HG03460 (cell line): ENCODE measurements at regions not wholly inside any gene's neighbourhood (a gene's known extent, or its start where the extent isn't known, plus 50 kb on each side); places are given as distances from the start of the nearest gene placed in this dataset.
"Not testable (repeated sequence)": the region's sequence is repeated elsewhere in the genome, so short reads cannot be mapped to it uniquely, and the experiment has no call there.

Source experiments
- ATAC-seq: cut with Tn5 transposase; IDR thresholded peaks from one replicate; pipeline ENCODE4 v1.9.1; 2021; ENCODE audit not compliant: unreplicated experiment

DNA sequence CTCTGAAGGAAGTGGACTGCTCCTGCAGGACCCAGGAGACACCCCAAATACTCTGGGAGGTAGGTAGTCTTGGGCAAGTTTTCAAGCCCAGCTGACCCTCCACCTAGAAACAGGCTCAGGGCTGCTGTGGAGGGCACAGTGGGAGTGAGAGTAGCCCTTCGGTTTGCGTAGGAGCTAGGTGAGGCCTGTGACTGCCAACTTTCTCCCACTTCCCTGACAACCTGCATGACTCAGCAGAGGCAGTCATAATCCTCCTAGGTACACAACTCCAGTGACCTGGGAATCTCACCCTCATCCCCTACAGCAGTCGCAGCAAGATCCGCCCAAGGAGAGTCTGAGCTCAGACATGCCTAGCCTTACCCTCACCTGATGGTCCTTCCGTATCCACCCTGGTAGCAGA, 439.1 kb downstream of the CNTNAP4 start:
- ATAC-seq = not testable (repeated sequence)

DNA sequence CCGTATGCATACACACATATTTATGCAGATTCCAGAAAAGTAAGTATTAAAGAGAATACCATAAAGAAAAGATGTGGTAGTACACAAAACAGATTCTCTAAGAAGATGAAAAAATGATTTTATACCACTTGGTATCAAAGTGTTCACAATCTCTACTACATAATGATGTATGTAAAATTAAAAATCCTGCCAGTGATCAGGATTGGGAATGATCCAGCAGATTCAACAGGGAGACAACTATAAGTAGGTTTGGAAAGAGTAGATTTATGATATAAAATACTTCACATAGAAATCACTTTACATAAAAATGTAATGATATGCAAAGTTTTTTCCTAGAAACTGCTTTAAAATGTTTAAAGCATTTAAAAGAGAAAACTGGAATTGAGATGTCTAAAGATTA, 447.0 kb downstream of the CNTNAP4 start:
- no peak for ATAC-seq

DNA sequence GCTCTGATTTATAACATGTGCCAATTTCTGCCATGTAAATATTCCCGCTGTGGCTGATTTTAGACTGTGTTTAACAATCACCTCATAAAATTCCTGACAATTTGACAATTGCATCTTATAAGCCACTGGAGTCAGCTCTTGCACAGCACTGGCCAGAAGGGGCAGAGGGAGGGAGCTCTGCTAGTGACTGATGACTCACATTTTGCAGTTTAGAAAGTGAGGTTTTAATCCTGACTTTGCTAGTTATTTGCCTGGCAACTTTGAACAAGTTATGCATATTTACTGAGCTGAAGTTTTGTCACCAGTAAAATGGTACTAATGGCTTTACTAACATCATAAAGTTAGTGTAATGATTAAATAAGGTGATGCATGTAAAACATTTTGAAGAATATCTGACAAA, 452.3 kb downstream of the CNTNAP4 start:
- ATAC-seq = no peak

DNA sequence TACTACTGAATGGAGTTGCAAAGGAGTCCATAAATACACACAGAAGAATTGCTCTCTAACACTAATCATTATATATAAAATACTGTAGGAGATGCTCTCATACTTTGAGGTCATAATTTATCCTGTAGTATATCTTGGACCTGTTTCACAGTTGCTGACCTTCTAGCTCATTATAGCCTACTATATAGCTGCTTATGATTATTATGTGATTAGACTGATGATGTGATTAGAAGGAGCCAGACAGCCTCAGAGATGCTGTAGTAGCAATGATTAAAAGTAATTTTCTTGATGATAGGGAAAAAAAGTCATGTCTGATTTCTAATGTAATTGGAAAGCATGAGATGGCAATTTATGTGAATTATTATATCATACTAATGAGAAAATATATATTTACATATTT, 455.7 kb downstream of the CNTNAP4 start:
- no peak for ATAC-seq

DNA sequence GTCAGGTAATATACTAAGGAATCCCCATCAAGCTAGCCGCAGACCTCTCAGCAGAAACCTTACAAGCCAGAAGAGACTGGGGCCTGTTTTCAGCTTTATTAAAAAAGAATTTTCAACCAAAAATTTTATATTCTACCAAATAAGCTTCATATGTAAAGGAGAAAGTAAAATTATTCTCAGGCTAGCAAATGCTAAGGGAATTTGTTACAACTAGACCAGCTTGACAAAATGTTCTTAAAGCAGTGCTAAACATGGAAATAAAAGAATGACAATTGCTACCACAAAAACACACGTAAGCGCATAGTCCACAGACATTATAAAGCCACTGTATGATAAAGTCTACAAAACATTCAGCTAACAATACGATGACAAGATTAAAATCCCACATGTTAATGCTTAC, 449.4 kb upstream of the MON1B start:
- no peak for ATAC-seq

DNA sequence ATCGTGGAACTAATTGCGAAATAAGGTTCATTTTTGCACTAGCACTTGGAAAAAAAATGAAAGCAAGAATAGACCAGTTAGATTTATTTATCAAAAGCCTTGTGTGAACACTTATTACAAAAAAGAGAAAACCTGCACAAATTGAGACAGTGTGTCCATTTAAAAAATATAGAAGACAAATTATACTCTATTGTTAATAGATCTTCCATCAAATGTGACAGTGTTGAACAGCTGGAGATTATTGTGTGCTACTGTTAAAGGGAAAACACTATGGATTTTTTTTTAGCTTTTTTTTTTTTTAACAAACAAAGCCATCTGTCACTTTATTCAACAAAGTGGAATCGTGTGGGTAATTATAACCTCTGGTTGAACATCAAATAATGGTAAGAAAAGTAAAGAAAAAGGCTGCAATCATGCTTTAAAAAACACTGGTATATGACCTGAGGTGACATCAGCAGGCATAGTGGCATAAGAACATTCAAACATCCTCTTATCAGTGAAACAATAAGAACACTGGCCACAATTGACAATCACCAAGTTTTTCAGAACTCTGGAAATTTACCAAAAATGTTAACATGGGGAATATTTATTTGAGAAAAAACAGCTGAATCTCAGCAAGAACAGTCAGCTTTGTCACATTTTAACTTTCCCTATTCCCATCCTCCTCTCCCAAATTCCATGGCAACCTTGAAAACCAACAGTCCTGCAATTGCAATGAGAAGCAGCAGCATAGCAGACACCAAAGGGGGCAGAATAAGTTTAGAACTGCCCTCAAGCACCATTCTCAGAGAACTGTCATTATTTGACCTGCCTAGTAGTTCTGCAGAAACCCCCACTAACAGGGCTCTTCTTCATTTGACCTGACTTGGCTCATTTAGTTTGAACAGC, 442.3 kb upstream of the MON1B start:
- no peak for ATAC-seq

DNA sequence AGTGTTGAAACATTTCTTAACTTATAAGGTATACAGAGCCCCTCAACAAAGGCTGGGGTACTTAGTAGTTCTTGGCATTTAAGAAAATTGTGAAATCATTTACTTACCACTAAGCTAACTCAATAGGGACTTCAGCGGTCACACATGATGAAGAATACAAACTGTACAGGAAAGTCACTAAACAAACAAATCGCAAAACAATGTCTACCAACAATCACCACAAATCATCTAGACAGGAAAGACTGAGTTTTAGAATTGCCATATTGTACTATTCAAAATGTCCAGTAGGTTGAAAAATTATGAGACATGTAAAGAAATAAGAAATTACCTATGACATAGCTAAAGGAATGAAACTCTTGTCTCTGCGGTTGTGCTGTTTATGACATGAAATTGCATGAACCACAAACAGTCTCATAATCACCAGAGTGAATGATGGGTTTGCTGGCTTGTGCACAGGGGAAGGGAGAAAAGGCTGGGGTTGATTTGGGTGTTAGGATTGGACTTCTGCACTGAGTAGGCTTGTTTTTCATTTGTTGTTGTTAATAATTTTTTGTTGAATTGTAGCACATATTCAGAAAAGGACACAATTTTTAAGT, 441.1 kb upstream of the MON1B start:
- no peak for ATAC-seq

DNA sequence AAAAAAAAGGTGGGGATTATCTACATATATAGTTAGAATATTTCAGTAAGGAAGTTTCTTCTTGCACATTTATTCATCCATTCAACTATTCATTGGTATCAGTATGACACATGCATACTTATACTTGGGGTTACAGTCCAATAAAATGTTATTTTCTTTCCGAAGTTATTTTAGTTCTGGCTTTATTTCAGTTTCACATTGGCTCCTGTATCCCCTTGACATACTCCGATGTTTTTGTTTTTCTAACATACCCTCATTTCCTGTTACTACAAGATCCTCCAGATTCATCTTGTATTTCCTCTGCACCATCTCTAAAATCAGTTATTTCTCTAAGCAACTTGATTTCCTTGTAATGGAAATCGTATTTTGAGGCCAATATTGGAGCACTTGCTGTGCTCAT, 435.5 kb upstream of the MON1B start:
- no peak for ATAC-seq

DNA sequence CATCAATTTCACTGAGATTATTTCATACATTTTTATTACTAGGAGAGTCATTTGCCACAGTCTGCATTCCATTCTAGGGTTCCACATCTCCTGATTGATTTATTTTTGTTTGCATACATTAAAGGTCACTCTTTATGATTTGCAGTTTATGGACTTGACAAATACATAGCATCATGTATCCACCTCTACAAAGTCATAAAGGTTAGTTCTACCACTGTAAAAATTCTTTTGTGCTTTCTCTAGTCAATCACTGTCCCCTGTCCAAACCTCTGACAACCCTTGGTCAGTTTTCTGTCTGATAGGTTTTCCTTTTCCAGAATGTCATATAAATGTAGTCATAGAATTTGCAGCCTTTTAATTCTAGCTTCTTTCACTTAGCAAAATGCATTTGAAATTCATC, 434.6 kb upstream of the MON1B start:
- ATAC-seq = no peak

DNA sequence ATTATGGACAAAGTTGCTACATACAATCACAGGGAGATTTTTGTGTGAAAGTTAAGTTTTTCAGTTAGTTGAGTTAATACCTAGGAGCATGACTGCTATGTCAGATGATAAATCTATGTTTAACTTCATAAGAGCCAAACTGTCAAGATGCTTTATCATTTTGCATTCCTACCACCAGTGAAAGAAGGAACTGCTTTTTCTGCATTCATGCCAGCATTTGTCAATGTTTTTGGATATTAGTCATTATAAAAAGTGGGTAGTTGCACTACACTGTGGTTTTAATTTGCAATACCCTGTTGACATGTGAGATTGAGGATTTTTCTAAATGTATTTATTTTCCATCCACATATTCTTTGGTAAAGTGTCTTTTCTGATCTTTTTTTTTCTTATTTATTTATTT, 434.0 kb upstream of the MON1B start:
- no peak for ATAC-seq

DNA sequence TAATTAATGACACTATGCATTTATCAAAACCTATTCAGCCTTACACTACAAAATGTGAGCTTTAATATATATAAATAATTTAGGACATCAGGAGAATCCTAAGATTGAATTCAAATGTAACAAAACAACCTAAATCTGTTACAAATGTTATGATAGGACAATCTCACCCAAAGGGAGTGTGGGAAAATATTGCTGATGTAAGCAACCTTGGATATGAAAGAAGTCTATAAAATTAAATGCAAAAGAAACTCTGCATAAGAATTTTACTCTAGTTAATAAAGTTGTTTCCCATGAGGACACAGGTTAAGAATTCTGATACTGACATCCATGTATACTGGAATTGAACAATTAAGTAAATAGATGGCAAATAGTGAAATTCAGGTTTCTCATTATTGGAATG, 424.5 kb upstream of the MON1B start:
- ATAC-seq = no peak

DNA sequence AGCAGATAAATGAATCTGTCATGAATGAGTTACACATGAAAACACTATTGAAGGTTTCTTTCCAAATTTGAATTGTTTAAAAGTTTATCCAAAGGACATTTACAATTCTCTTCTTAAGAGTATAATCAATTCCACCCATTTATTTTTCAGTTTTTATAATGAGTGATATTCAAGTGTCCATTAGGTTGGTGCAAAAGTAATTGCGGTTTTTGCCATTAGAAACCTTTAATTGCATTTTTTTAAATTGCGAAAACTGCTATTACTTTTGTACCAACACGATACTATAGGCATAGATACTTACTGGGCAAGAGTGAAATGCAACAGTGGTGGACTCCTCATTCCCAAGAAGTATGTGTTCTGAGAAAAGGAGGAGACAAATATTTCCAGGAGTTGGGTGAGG, 422.7 kb upstream of the MON1B start:
- no peak for ATAC-seq

DNA sequence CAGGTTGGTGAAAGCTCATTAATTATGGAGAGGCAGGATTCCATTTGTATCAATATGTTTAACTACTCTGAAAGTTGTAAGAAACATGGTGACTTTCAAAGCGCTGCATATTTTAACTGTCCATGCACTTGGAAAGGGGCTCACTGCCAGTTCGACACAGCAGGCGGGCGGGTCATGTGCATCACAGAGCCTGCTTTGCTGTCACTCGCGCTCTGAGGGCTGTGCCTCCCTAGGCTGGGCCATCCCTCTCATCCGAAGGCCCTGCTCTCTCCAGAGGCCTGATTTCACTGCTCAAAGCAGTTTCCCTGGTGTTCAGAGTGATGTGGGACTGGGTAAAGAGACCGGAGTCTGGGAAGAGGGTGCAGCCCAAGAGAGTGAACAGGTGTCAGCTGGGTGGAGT, 422.0 kb upstream of the MON1B start:
- ATAC-seq = no peak

DNA sequence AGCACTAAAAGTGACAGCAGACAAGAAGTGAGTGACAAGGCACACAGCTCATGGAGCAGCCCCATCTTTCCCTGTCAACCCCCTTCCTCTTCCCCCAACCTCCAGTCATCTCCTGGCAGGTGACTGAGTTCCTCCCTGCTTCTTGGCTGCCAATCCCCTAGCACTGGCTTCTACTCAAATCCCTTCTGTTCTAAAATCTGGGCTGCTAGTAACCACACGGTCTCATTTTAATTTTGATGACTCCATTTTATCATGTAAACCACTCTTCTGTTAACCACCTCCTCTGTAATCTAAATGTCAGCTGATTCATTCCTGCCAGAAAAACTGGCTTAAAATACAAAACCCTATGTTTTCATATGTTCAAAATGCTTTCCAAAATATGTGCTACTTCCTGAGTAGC, 419.8 kb upstream of the MON1B start:
- ATAC-seq = no peak

DNA sequence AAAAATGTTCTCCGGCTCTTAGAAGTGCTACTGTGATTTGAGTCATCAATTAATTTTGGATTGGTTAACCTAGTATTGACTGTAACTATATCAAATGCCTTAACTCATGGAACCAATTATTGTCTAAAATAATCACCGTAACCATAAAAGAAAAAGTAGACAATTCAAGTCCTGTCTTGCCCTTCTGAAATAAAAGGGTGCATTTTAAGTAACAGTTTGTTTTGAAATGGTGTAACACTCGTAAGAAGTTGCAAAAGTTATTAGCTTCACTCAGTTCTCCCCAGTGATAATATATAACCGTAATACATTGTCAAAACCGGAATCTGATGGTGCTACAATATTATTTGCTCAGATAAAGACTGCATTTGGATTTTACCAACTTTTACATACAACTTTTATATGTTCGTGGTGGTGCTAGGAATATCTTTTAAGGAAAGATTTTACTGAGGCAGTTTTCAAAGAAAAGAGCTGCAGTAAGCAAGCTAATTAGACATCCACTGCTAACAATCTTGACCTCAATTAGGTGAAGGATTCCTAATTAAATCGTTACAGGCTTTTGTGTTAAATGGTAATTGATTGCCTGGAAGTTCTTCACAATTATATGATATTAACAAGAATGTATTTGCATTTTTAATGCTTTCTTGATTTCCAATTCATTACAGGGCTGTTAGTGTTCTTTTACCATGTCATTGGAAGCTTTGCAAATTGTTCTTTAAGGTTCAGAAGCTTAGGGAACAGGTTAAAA, 413.1 kb upstream of the MON1B start:
- ATAC-seq = no peak

DNA sequence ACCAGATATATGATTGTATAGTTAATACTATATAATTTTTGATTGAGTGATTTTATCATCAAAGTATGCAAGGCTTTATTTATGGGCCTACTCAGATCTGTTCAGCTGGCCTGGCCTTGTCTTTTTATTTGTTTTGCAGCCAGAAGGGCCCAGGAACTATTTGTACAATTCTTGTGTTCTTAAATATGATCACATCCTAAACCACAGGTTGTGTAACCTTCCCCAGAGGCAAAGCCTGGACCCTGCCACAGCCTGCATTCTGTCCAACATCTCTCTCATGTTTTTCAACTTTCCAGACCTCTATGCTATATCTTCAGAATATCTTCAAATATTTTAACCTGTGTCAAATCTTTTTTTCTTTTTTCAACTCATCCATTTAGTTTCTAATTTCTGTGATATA, 410.4 kb upstream of the MON1B start:
- no peak for ATAC-seq

DNA sequence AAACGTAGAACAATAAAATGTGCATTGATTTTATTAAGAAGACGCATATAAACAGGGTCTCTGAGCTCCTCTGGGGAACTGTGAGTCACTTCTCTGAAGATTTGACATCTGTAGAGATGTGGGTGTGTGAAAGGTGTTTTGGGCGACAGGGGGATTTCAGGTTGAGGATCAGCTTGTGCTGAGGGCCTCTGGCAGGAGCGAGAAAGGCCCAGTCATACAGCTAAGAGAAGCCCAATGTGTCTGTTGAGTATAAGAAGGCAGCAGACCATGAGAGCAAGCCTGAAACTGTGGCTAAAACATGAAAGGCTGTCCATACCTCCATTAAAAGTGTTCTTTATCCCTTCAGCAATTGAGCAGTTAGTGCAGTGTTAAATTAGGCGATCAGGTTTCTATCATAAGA, 406.5 kb upstream of the MON1B start:
- no peak for ATAC-seq

DNA sequence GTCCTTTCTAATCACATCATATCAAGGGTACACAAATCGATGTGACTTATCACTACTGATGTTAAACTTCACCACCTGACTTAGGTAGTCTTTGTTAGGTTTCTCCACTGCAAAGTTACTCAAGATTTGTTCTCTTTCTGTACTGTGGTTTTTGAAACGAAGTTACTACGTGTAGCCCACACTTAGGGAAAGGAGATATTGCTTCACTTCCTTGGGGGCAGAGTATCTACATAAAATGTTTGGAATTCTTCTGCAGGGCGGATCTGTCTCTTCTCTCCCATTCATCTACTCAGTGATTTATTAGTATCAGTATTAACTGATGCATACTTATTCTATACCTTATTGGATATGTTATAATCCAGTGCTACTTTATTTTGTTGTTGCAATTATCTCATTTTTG, 403.6 kb upstream of the MON1B start:
- no peak for ATAC-seq

DNA sequence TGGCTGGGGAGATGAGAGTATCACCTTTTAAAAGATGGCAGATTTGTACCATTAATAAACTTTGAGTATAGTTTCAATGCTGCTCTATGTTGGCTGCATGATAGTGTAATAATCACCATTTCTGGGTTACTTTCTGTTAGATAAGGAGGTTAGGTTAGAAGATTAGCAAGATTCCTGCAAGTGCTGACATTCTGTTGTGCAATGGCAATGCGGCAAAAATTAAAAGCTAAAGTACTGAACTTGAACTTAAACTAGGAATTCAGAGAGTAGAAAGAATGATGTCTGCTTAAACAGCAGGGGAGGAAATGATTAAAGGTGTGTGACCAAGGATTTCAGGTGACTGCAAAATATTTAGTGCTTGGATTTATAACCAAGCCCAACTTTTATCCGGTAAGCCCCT, 399.8 kb upstream of the MON1B start:
- no peak for ATAC-seq

DNA sequence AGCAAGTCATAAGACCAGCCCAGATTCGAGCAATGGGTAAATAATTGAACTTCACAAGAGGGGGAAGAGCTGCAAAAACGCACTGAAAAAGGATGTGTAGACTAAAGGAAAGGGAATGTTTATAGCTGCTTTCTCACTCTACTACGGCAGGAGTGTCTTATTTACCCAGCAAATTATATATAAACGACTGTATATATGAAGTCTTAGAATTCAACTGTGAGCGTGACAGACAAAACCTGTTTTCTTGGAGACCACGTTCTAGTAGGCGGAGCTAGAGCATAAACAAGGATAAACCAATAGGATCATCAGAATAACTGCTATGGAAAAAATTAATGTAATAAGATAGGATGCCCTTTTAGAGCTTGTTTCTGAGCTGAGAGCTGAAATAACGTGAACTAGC, 394.6 kb upstream of the MON1B start:
- ATAC-seq = no peak

DNA sequence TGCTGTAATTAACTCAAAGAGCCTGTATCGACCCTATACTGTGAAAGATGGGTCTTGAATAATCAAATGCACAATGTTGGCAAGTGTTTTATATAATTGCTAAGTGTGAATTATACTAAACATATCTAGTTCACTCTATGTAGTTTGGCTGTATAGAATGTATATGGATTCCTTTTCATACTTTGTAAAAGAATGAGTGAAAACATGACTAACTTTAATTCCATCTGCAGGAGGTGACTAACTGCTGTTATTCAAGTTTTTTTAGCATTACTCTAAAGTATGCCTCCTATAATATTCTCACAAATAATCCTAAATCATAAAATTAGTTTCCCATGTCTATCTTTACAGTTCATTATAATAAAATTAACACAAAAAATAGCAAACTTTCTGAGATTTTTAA, 394.0 kb upstream of the MON1B start:
- ATAC-seq = no peak

DNA sequence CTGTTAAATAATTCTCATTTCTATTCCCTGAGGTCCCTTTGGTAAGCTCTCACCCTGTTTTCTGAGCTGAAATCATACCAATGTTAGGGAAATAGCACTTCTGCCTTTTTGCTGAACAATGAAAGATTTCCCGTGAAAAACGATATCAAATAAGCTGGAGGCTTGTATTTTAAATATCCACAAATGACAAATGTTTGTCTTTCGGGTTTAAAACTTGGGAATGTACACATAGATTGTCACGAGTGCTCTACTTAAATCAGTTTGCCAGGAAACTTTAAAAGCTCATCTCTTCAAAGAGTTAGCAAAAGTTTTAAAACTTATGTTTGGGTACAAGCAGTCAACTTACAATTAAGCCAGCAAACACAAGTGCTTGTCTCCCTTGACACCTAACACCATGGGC, 393.5 kb upstream of the MON1B start:
- ATAC-seq = no peak
